ENCODE measurements at regions not wholly inside any gene's neighbourhood (a gene's known extent, or its start where the extent isn't known, plus 50 kb on each side); places are given as distances from the start of the nearest gene placed in this dataset.

DNA sequence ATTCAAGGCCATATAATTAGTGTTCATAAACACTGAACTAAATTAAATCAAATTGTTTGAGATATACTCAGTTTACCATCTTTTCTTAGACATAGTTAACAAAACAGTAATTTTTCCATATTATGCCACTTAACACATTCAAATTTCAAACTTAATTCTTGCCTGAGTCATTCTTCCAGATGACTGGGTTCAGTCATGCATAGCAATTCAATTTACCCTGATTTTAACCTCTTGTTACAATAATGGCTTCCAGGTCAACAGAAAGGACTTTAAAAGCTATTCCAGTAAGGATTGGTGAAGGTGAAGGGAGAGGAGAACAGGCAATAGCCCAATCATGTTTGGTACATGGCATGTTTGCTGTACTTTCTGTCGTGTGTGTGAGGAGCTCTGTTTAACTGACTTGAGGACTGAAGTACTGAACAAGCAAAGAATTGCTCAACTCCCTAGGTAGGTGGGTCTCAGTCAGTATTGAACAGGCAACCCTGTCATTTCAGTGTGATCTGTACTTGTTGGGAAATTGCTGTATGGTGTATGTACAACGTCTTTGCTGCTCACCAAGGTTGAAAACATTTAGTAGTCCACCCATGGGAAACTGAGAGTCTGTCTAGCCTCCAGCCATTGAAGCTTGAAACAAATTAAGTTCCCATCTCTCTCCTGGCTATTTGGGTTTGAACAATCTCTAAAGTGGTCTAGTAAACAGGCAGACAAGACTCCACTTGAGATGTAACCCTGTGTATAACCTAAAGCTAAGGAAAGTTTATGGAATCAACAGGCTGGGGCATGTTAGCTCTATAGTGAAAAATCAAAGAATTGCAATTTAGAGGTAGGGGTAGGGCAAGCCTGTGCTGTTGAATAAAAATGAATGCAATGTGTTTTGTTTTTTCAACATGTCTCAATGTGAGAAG lies 327.2 kb downstream of the BTG1 start:
- H3K27ac ChIP-seq: peak overlapping the region; percentile 33
- H3K36me3 ChIP-seq: no peaks in the 10 kb centered on the region
- no peaks in the 10 kb centered on the region for H3K9me3 ChIP-seq
- no peak for DNase-seq (ENCODE audit: extremely low spot score in 2 of 2)
- intact Hi-C loops (cut with DNase I): loop anchor here (10.0 kb wide), 2 partner anchors 326 to 746 kb away; partner anchors contain the start of gene BTG1
- peaks cover 31% of the 10 kb centered on the region for H3K4me1 ChIP-seq
- H3K27me3 ChIP-seq: no peaks in the 10 kb centered on the region
- TF ChIP-seq POLR2AphosphoS5 (IDR thresholded peaks at IDR 0.05; ENCODE audit: insufficient read depth in 1 of 2, low read depth in 1 of 2) (peak in 1 of 2 donors; percentile 59), POLR2A (IDR thresholded peaks at IDR 0.05) (no peak)
- TF ChIP-seq, protein P1, sequence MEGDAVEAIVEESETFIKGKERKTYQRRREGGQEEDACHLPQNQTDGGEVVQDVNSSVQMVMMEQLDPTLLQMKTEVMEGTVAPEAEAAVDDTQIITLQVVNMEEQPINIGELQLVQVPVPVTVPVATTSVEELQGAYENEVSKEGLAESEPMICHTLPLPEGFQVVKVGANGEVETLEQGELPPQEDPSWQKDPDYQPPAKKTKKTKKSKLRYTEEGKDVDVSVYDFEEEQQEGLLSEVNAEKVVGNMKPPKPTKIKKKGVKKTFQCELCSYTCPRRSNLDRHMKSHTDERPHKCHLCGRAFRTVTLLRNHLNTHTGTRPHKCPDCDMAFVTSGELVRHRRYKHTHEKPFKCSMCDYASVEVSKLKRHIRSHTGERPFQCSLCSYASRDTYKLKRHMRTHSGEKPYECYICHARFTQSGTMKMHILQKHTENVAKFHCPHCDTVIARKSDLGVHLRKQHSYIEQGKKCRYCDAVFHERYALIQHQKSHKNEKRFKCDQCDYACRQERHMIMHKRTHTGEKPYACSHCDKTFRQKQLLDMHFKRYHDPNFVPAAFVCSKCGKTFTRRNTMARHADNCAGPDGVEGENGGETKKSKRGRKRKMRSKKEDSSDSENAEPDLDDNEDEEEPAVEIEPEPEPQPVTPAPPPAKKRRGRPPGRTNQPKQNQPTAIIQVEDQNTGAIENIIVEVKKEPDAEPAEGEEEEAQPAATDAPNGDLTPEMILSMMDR (IDR thresholded peaks at IDR 0.05): no peak
- no peak overlapping the region for H3K4me3 ChIP-seq

DNA sequence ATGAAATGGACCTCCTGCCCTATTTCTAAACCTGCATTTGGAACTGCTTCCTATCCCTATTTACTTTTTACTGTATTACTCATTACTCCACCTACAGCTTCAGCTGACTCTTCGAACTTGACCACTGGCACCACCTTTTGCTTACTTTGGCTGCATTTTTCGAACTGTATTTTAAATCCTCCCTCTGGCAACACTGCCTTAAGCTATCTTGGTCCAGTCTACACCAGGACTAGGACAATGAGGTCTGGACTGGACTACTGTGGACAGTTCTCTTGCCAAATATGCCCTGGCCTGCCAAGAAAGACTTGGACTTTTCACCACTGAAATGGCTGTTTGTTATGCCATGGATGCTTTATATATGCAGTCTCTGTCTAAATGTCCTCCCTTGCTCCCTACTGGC lies 328.1 kb downstream of the BTG1 start:
- Histone ChIP-seq H3K4me3 (no peak overlapping the region), H3K4me1 (peaks cover 31% of the 10 kb centered on the region), H3K9me3 (no peaks in the 10 kb centered on the region), H3K27me3 (no peaks in the 10 kb centered on the region), H3K27ac (no peak overlapping the region), H3K36me3 (no peaks in the 10 kb centered on the region)
- TF ChIP-seq, protein P1 (IDR thresholded peaks at IDR 0.05): no peak
- no peak for TF ChIP-seq POLR2AphosphoS5 (IDR thresholded peaks at IDR 0.05; ENCODE audit: insufficient read depth in 1 of 2, low read depth in 1 of 2)
- no peak for TF ChIP-seq POLR2A (IDR thresholded peaks at IDR 0.05)
- intact Hi-C loops (cut with DNase I): loop anchor here (10.0 kb wide), 2 partner anchors 327 to 747 kb away; partner anchors contain the start of gene BTG1
- DNase-seq (ENCODE audit: extremely low spot score in 2 of 2): no peak

DNA sequence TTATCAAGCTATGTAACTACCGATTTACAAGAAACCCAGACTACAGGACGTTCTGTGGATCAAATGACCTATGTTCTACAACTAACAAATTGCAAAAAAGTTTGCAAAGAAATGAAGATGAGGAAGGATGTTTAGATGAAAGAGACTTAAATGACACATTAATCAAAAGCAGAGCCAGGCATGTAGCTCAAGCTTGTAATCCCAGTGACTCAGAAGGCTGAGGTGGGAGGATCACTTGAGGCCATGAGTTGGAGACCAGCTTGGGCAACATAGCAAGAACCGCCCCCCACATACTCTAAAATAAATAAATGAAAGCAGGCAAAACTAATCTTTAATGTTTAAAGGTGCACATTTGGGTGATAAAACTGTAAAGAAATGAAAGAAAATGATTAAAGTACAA lies 331.9 kb downstream of the BTG1 start:
- Histone ChIP-seq H3K27ac (no peak overlapping the region), H3K27me3 (no peaks in the 10 kb centered on the region), H3K36me3 (no peaks in the 10 kb centered on the region), H3K4me1 (peaks cover 23% of the 10 kb centered on the region), H3K9me3 (no peaks in the 10 kb centered on the region), H3K4me3 (no peak overlapping the region)
- intact Hi-C loops (cut with DNase I): loop anchor here (10.0 kb wide), 2 partner anchors 331 to 751 kb away; partner anchors contain the start of gene BTG1
- DNase-seq (ENCODE audit: extremely low spot score in 2 of 2): no peak
- TF ChIP-seq POLR2A (IDR thresholded peaks at IDR 0.05) (no peak), POLR2AphosphoS5 (IDR thresholded peaks at IDR 0.05; ENCODE audit: insufficient read depth in 1 of 2, low read depth in 1 of 2) (no peak)
- TF ChIP-seq, protein P1 (IDR thresholded peaks at IDR 0.05): no peak

DNA sequence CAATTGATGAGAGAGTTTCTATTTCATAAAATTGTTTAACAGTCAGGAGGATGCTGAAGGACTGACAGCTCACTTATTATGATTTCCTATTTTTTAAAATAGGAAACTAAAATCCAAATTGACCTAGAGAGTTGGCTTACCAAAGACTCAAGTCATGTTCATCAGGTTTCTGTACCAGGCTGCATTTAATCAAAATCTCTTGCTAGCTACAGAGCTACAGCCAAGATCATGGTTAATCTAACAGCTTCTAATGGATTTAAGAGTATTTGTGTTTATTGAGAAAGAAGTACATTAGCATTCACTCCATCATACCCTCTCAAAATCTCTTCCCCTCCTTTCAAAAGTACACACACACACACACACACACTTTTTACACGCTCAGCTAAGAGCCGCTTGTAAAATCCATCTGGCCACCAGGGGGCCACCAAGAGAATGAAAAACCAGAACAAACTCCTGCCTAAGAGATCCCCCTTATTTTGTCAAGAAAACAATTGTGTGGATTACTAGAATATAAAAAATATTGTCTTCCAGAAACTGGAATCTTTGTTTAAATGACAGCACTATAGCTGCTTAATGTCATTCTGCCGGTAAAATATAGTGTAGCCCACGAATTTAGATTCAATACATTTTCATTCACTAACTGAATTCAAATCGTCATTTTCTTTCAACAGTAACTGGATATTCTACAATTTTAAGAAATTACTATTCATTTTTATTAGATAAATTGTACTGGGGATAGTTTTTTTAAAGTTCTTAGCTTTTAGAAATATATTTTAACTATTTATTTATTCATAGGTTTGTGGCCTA lies 334.0 kb downstream of the BTG1 start:
- no peak for DNase-seq (ENCODE audit: extremely low spot score in 2 of 2)
- no peak overlapping the region for H3K27ac ChIP-seq
- TF ChIP-seq POLR2AphosphoS5 (IDR thresholded peaks at IDR 0.05; ENCODE audit: insufficient read depth in 1 of 2, low read depth in 1 of 2) (peak in 1 of 2 donors; percentile 48), POLR2A (IDR thresholded peaks at IDR 0.05) (no peak)
- TF ChIP-seq, protein P1 (IDR thresholded peaks at IDR 0.05): peak; percentile 38 to 74 (median 67)
- no peak overlapping the region for H3K4me3 ChIP-seq
- H3K36me3 ChIP-seq: no peaks in the 10 kb centered on the region
- no peaks in the 10 kb centered on the region for H3K9me3 ChIP-seq
- peaks cover 4% of the 10 kb centered on the region for H3K4me1 ChIP-seq
- intact Hi-C loops (cut with DNase I): loop anchor here (10.0 kb wide), 2 partner anchors 333 to 753 kb away; partner anchors contain the start of gene BTG1
- H3K27me3 ChIP-seq: no peaks in the 10 kb centered on the region
